ENCODE measurements at regions not wholly inside any gene's neighbourhood (a gene's known extent, or its start where the extent isn't known, plus 50 kb on each side); places are given as distances from the start of the nearest gene placed in this dataset.

GRCh38 chr6:62400521-62401259 is 114.7 kb upstream of the KHDRBS2 start:
- BruUV-seq (replicated peaks), result no TSS peak
- TF ChIP-seq CTCF (IDR thresholded peaks at IDR 0.05) (no peak), TCF7L2 (IDR thresholded peaks at IDR 0.05; ENCODE audit: low read depth, low read length) (no peak), REST (IDR thresholded peaks at IDR 0.05; ENCODE audit: insufficient read depth in 1 of 2, low read depth in 2 of 2, low read length in 1 of 2) (no peak), SIN3A (IDR thresholded peaks at IDR 0.05; ENCODE audit: borderline replicate concordance, insufficient read depth, low read depth, low read length) (no peak), POLR2AphosphoS5 (IDR thresholded peaks at IDR 0.05; ENCODE audit: low read depth, low read length) (no peak)

GRCh38 chr6:62393608-62394007 is 107.6 kb upstream of the KHDRBS2 start:
- no peaks in the 10 kb centered on the region for H3K9me3 ChIP-seq (ENCODE audit: control insufficient read depth, insufficient read depth, low read depth, low read length)
- no peak for DNase-seq (ENCODE audit: low read depth, low spot score)
- H3K36me3 ChIP-seq (ENCODE audit: control insufficient read depth, insufficient read depth, low read length), result no peaks in the 10 kb centered on the region
- H3K4me1 ChIP-seq (ENCODE audit: control insufficient read depth, insufficient read depth, low read length), result no peaks in the 10 kb centered on the region
- in situ Hi-C loops (cut with HindIII; ENCODE audit: low pct_unique_long_range_greater_than_20kb, low sequenced_read_pairs), result no loop called here
- H3K27ac ChIP-seq (ENCODE audit: low read length), result no peak overlapping the region
- intact Hi-C loops (cut with micrococcal nuclease; ENCODE audit: unreplicated experiment), result no loop called here
- no TSS peak for BruUV-seq (replicated peaks)
- no peak for ATAC-seq
- ChIA-PET CTCF (no interaction called here), POLR2A (no interaction called here)
- no peak overlapping the region for H3K4me3 ChIP-seq (ENCODE audit: low read depth in 2 of 2, low read length in 2 of 2)
- H3K27me3 ChIP-seq (ENCODE audit: control insufficient read depth, insufficient read depth, low read length), result no peaks in the 10 kb centered on the region
- TF ChIP-seq REST (IDR thresholded peaks at IDR 0.05; ENCODE audit: insufficient read depth in 1 of 2, low read depth in 2 of 2, low read length in 1 of 2) (no peak), SIN3A (IDR thresholded peaks at IDR 0.05; ENCODE audit: borderline replicate concordance, insufficient read depth, low read depth, low read length) (no peak), POLR2AphosphoS5 (IDR thresholded peaks at IDR 0.05; ENCODE audit: low read depth, low read length) (no peak), CTCF (IDR thresholded peaks at IDR 0.05) (no peak), TCF7L2 (IDR thresholded peaks at IDR 0.05; ENCODE audit: low read depth, low read length) (no peak)

More at GRCh38 chr6:62400521-62401259, 114.7 kb upstream of the KHDRBS2 start:
- Histone ChIP-seq H3K4me1 (ENCODE audit: control insufficient read depth, insufficient read depth, low read length) (no peaks in the 10 kb centered on the region), H3K27ac (ENCODE audit: low read length) (no peak overlapping the region), H3K27me3 (ENCODE audit: control insufficient read depth, insufficient read depth, low read length) (no peaks in the 10 kb centered on the region), H3K36me3 (ENCODE audit: control insufficient read depth, insufficient read depth, low read length) (no peaks in the 10 kb centered on the region), H3K9me3 (ENCODE audit: control insufficient read depth, insufficient read depth, low read depth, low read length) (no peaks in the 10 kb centered on the region), H3K4me3 (ENCODE audit: low read depth in 2 of 2, low read length in 2 of 2) (no peak overlapping the region)
- intact Hi-C loops (cut with micrococcal nuclease; ENCODE audit: unreplicated experiment) (no loop called here), in situ Hi-C loops (cut with HindIII; ENCODE audit: low pct_unique_long_range_greater_than_20kb, low sequenced_read_pairs) (no loop called here)
- no peak for DNase-seq (ENCODE audit: low read depth, low spot score)
- no peak for ATAC-seq
- ChIA-PET POLR2A (no interaction called here), CTCF (no interaction called here)
